ENCODE measurements at regions not wholly inside any gene's neighbourhood (a gene's known extent, or its start where the extent isn't known, plus 50 kb on each side); places are given as distances from the start of the nearest gene placed in this dataset.

DNA sequence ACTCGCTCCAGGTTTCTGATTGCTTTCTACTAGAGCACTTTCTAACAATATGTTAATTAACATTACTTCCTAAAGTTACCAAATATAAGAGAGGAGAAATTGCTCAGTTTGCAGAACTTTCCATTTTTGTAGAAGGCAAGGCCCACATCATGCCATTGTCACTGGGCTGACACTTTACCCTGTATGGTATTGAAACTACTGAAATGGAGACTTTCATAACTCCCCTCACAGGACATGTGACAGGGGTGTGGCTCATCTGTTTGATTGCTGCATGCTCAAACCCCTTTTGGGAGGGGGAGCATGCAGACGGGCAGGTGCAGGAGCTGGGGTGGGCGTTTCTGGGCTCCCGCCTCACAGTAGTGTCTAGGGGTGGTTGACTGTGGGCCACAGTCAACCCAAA, 206.3 kb upstream of the GHR start:
- Mint-ChIP-seq H3K4me1 (0 out of 4 replicates have a peak, but pooled peaks cover 0 to 2% of the 10 kb centered on the region in 2 experiments), H3K27ac (no peak overlapping the region; a peak in 1 of 7 replicates), H3K9me3 (no peaks in the 10 kb centered on the region), H3K36me3 (ENCODE audit: insufficient read depth in 1 of 3, low read depth in 3 of 3) (no peaks in the 10 kb centered on the region), H3K27me3 (ENCODE audit: low read depth) (no peaks in the 10 kb centered on the region), H3K4me3 (no peak overlapping the region)
- H4K20me1 ChIP-seq (ENCODE audit: control insufficient read depth, insufficient read depth, insufficient read length): no peaks in the 10 kb centered on the region
- no peak overlapping the region for H4K91ac ChIP-seq (ENCODE audit: insufficient read length, low read depth, low read length)
- no peak overlapping the region for H3K14ac ChIP-seq (ENCODE audit: insufficient read depth, low read length)
- no peak overlapping the region for H2BK12ac ChIP-seq (ENCODE audit: insufficient read length, low read depth, low read length)
- H3K79me1 ChIP-seq (ENCODE audit: insufficient read depth, low read depth, low read length, poor library complexity, severe bottlenecking): no peaks in the 10 kb centered on the region
- H2AK5ac ChIP-seq (ENCODE audit: insufficient read length, low read length): no peak overlapping the region
- TF ChIP-seq, protein P1, sequence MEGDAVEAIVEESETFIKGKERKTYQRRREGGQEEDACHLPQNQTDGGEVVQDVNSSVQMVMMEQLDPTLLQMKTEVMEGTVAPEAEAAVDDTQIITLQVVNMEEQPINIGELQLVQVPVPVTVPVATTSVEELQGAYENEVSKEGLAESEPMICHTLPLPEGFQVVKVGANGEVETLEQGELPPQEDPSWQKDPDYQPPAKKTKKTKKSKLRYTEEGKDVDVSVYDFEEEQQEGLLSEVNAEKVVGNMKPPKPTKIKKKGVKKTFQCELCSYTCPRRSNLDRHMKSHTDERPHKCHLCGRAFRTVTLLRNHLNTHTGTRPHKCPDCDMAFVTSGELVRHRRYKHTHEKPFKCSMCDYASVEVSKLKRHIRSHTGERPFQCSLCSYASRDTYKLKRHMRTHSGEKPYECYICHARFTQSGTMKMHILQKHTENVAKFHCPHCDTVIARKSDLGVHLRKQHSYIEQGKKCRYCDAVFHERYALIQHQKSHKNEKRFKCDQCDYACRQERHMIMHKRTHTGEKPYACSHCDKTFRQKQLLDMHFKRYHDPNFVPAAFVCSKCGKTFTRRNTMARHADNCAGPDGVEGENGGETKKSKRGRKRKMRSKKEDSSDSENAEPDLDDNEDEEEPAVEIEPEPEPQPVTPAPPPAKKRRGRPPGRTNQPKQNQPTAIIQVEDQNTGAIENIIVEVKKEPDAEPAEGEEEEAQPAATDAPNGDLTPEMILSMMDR (conservative IDR thresholded peaks at IDR 0.05): no peak
- no peaks in the 10 kb centered on the region for H3K27me3 ChIP-seq (ENCODE audit: insufficient read depth, low read length)
- no peak overlapping the region for H3K23ac ChIP-seq (ENCODE audit: insufficient read length, low read depth, low read length)
- no peak overlapping the region for H2BK15ac ChIP-seq (ENCODE audit: low read depth, low read length)
- H3K4ac ChIP-seq (ENCODE audit: low read depth, low read length): no peak overlapping the region
- no peak overlapping the region for H3T11ph ChIP-seq (ENCODE audit: low read length)
- H3K9ac ChIP-seq (ENCODE audit: extremely low read depth, insufficient read length, low read length): no peak overlapping the region
- H3K27ac ChIP-seq (ENCODE audit: insufficient read length, low read depth, low read length): no peak overlapping the region
- no peaks in the 10 kb centered on the region for H3K9me3 ChIP-seq (ENCODE audit: control insufficient read depth, low read depth, low read length)
- H2BK120ac ChIP-seq (ENCODE audit: low read depth, low read length, poor library complexity, severe bottlenecking): no peak overlapping the region
- H3K23me2 ChIP-seq (ENCODE audit: insufficient read length, low read depth, low read length, poor library complexity, severe bottlenecking): no peaks in the 10 kb centered on the region
- H3K18ac ChIP-seq (ENCODE audit: insufficient read length, low read depth, low read length): no peak overlapping the region
- DNase-seq: no peak
- no peak overlapping the region for H2BK20ac ChIP-seq (ENCODE audit: low read depth, low read length, poor library complexity, severe bottlenecking)
- no peak overlapping the region for H4K5ac ChIP-seq (ENCODE audit: insufficient read length, low read depth, low read length)
- no peak overlapping the region for H2AFZ ChIP-seq (ENCODE audit: low read length)
- H3K79me2 ChIP-seq (ENCODE audit: insufficient read depth, low read length): no peaks in the 10 kb centered on the region
- H3K4me1 ChIP-seq (ENCODE audit: insufficient read depth, low read length): no peaks in the 10 kb centered on the region
- WGBS (ENCODE audit: extremely low coverage, insufficient read length, low lambda C conversion rate): no CpG with 5 or more reads among the region's 4 CpGs
- H3K56ac ChIP-seq (ENCODE audit: insufficient read length, low read depth, low read length): no peak overlapping the region
- H2BK5ac ChIP-seq (ENCODE audit: insufficient read length, low read length): no peak overlapping the region
- no peak overlapping the region for H3K4me2 ChIP-seq (ENCODE audit: insufficient read depth, insufficient read length, low read length)
- no peak overlapping the region for H4K8ac ChIP-seq (replicated peaks; ENCODE audit: insufficient read length, low read depth, low read length)
